Stimulated activated CD4-positive, alpha-beta T cell treated with anti-CD3 and anti-CD28 coated beads, Interleukin-4, amount 100 ng/mL, for 48 hours (primary cell): ENCODE measurements at regions not wholly inside any gene's neighbourhood (a gene's known extent, or its start where the extent isn't known, plus 50 kb on each side); places are given as distances from the start of the nearest gene placed in this dataset.

Source experiments
- DNase-seq, 2 donors: peaks; one replicate each; pipeline ENCODE4 v3.0.0-alpha.2; 2020; ENCODE audit warnings: low read depth in 2 of 2

- DNase-seq = no peak
Observed at GRCh38 chr2:128552141-128552805, 233.6 kb upstream of the HS6ST1 start.

- no peak for DNase-seq
Observed at GRCh38 chr2:128552806-128553551, 234.3 kb upstream of the HS6ST1 start.

GRCh38 chr2:128554151-128554769 is 235.6 kb upstream of the HS6ST1 start:
- no peak for DNase-seq

- DNase-seq = no peak
Observed at GRCh38 chr2:128555433-128555832, 236.8 kb upstream of the HS6ST1 start.

- no peak for DNase-seq
Observed at GRCh38 chr2:128556089-128556488, 237.4 kb upstream of the HS6ST1 start.

GRCh38 chr2:128556633-128557032 is 238.0 kb upstream of the HS6ST1 start:
- no peak for DNase-seq

GRCh38 chr2:128557069-128557468 is 238.4 kb upstream of the HS6ST1 start:
- no peak for DNase-seq

- DNase-seq = no peak
Observed at GRCh38 chr2:128557831-128558241, 239.2 kb upstream of the HS6ST1 start.

GRCh38 chr2:128558441-128558840 is 239.8 kb upstream of the HS6ST1 start:
- DNase-seq = no peak

GRCh38 chr2:128558895-128559532 is 240.3 kb upstream of the HS6ST1 start:
- no peak for DNase-seq

GRCh38 chr2:128559533-128560515 is 241.2 kb upstream of the HS6ST1 start:
- no peak for DNase-seq

GRCh38 chr2:128560718-128561117 is 242.1 kb upstream of the HS6ST1 start:
- DNase-seq = no peak

- DNase-seq = no peak
Observed at GRCh38 chr2:128562471-128563347, 244.0 kb upstream of the HS6ST1 start.

GRCh38 chr2:128563348-128563687 is 244.7 kb upstream of the HS6ST1 start:
- DNase-seq = no peak

GRCh38 chr2:128564131-128564530 is 245.5 kb upstream of the HS6ST1 start:
- DNase-seq = no peak

GRCh38 chr2:128564551-128564950 is 245.9 kb upstream of the HS6ST1 start:
- no peak for DNase-seq

GRCh38 chr2:128565441-128565840 is 246.8 kb upstream of the HS6ST1 start:
- DNase-seq = no peak

- DNase-seq = no peak
Observed at GRCh38 chr2:128566671-128567070, 248.0 kb upstream of the HS6ST1 start.

- no peak for DNase-seq
Observed at GRCh38 chr2:128568106-128568505, 249.4 kb upstream of the HS6ST1 start.

- DNase-seq = no peak
Observed at GRCh38 chr2:128573116-128573515, 254.4 kb upstream of the HS6ST1 start.
